Right renal cortex interstitium (tissue), 3 donors: ENCODE measurements at regions not wholly inside any gene's neighbourhood (a gene's known extent, or its start where the extent isn't known, plus 50 kb on each side); places are given as distances from the start of the nearest gene placed in this dataset.
"Not testable (repeated sequence)": the region's sequence is repeated elsewhere in the genome, so short reads cannot be mapped to it uniquely, and the experiment has no call there.

ENCODE experiments used
- DNase-seq, 3 donors: peaks; one replicate each; pipeline ENCODE4 v3.0.0-alpha.2; 2013; ENCODE audit warnings: low read depth in 3 of 3, low spot score in 2 of 3

- not testable (repeated sequence) for DNase-seq
These were observed 113.7 kb upstream of the ZNF92 start for GRCh38 chr7:65259864-65260525.

GRCh38 chr7:65254061-65254460 lies 119.6 kb upstream of the ZNF92 start:
- no peak for DNase-seq

GRCh38 chr7:65251851-65252620 lies 121.6 kb upstream of the ZNF92 start:
- DNase-seq: peak; percentile 29 to 56 (median 41)

GRCh38 chr7:65250697-65251395 lies 122.8 kb upstream of the ZNF92 start:
- DNase-seq: no peak

GRCh38 chr7:65250216-65250615 lies 123.4 kb upstream of the ZNF92 start:
- DNase-seq: no peak

GRCh38 chr7:65247491-65247890 lies 126.2 kb upstream of the ZNF92 start:
- no peak for DNase-seq

GRCh38 chr7:65239707-65240352 lies 133.8 kb upstream of the ZNF92 start:
- peak in 1 of 3 donors; percentile 21 for DNase-seq

- DNase-seq: no peak
These were observed 134.3 kb upstream of the ZNF92 start for GRCh38 chr7:65239324-65239706.

- no peak for DNase-seq
These were observed 134.9 kb upstream of the ZNF92 start for GRCh38 chr7:65238785-65239184.

GRCh38 chr7:65235586-65235985 lies 138.1 kb upstream of the ZNF92 start:
- DNase-seq: no peak

- no peak for DNase-seq
These were observed 140.1 kb upstream of the ZNF92 start for GRCh38 chr7:65233409-65234034.

GRCh38 chr7:65230231-65230630 lies 143.4 kb upstream of the ZNF92 start:
- no peak for DNase-seq

- DNase-seq: no peak
These were observed 148.1 kb upstream of the ZNF92 start for GRCh38 chr7:65225422-65226006.

- no peak for DNase-seq
These were observed 151.0 kb upstream of the ZNF92 start for GRCh38 chr7:65222655-65223054.

- DNase-seq: no peak
These were observed 152.0 kb upstream of the ZNF92 start for GRCh38 chr7:65221683-65222082.

- no peak for DNase-seq
These were observed 154.0 kb upstream of the ZNF92 start for GRCh38 chr7:65219623-65220022.

GRCh38 chr7:65216469-65216868 lies 157.2 kb upstream of the ZNF92 start:
- peak in 2 of 3 donors; percentile 23 to 56 for DNase-seq

GRCh38 chr7:65213260-65213659 lies 160.4 kb upstream of the ZNF92 start:
- not testable (repeated sequence) for DNase-seq

GRCh38 chr7:65199221-65199620 lies 174.4 kb upstream of the ZNF92 start:
- DNase-seq: not testable (repeated sequence)

GRCh38 chr7:65193334-65194058 lies 180.2 kb upstream of the ZNF92 start:
- not testable (repeated sequence) for DNase-seq
